SK-N-SH (cell line): ENCODE measurements at regions not wholly inside any gene's neighbourhood (a gene's known extent, or its start where the extent isn't known, plus 50 kb on each side); places are given as distances from the start of the nearest gene placed in this dataset.
"Not testable (repeated sequence)": the region's sequence is repeated elsewhere in the genome, so short reads cannot be mapped to it uniquely, and the experiment has no call there.

Source experiments
- MXI1 ChIP-seq: IDR thresholded peaks from 2 replicates; pipeline ENCODE4 v1.6.1; 2012; ENCODE audit warnings: mild to moderate bottlenecking, low read depth, low read length, improper control_type of control experiment
- POLR2AphosphoS5 ChIP-seq: IDR thresholded peaks from 2 replicates; pipeline ENCODE4 v1.6.1; 2012; ENCODE audit warnings: low read depth, low read length
- TAF1 ChIP-seq: IDR thresholded peaks from 2 replicates; pipeline ENCODE4 v1.6.1; 2012; ENCODE audit warnings: low read depth, mild to moderate bottlenecking, low read length, moderate library complexity, borderline replicate concordance
- TEAD4 ChIP-seq: IDR thresholded peaks from 2 replicates; pipeline ENCODE4 v1.4.0; 2012; ENCODE audit warnings: mild to moderate bottlenecking, borderline replicate concordance; ENCODE audit not compliant: insufficient read depth
- TF ChIP-seq, protein P1 (sequence below): fragments of 200-600 bp; sonication (generic); IDR thresholded peaks from 2 replicates; pipeline ENCODE4 v1.6.1; 2017; ENCODE audit warnings: antibody characterized with exemption, mild to moderate bottlenecking, moderate library complexity
- TF ChIP-seq, protein P2 (sequence below): fragments of 150-350 bp; IDR thresholded peaks from 2 replicates; pipeline ENCODE4 v1.6.1; 2016; ENCODE audit warnings: mild to moderate bottlenecking, low read depth, low read length

DNA sequence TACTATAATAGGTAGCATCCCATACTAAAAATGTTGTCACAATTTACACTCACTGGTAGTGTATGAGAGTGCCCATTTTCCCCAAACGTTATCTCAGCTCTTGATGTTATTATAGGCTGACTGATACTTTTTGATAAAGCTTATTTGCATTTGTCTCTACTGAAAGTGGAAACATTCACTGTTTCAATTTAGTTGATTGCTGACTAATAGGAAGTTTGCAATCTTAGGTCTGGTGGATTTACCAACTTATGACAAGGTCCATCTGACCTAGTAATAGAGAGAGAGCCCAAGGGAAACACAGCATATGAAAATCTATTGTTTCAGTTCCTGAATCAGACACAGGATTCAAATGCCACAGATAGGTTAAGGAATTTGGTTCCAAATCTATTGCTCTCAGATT lies 97.2 kb upstream of the NBPF9 start:
- TF ChIP-seq MXI1, POLR2AphosphoS5, TAF1, TEAD4: not testable (repeated sequence)
- TF ChIP-seq, protein P1, sequence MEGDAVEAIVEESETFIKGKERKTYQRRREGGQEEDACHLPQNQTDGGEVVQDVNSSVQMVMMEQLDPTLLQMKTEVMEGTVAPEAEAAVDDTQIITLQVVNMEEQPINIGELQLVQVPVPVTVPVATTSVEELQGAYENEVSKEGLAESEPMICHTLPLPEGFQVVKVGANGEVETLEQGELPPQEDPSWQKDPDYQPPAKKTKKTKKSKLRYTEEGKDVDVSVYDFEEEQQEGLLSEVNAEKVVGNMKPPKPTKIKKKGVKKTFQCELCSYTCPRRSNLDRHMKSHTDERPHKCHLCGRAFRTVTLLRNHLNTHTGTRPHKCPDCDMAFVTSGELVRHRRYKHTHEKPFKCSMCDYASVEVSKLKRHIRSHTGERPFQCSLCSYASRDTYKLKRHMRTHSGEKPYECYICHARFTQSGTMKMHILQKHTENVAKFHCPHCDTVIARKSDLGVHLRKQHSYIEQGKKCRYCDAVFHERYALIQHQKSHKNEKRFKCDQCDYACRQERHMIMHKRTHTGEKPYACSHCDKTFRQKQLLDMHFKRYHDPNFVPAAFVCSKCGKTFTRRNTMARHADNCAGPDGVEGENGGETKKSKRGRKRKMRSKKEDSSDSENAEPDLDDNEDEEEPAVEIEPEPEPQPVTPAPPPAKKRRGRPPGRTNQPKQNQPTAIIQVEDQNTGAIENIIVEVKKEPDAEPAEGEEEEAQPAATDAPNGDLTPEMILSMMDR = not testable (repeated sequence)
- TF ChIP-seq, protein P2, sequence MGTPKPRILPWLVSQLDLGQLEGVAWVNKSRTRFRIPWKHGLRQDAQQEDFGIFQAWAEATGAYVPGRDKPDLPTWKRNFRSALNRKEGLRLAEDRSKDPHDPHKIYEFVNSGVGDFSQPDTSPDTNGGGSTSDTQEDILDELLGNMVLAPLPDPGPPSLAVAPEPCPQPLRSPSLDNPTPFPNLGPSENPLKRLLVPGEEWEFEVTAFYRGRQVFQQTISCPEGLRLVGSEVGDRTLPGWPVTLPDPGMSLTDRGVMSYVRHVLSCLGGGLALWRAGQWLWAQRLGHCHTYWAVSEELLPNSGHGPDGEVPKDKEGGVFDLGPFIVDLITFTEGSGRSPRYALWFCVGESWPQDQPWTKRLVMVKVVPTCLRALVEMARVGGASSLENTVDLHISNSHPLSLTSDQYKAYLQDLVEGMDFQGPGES = not testable (repeated sequence)
